ENCODE measurements at regions not wholly inside any gene's neighbourhood (a gene's known extent, or its start where the extent isn't known, plus 50 kb on each side); places are given as distances from the start of the nearest gene placed in this dataset.

DNA sequence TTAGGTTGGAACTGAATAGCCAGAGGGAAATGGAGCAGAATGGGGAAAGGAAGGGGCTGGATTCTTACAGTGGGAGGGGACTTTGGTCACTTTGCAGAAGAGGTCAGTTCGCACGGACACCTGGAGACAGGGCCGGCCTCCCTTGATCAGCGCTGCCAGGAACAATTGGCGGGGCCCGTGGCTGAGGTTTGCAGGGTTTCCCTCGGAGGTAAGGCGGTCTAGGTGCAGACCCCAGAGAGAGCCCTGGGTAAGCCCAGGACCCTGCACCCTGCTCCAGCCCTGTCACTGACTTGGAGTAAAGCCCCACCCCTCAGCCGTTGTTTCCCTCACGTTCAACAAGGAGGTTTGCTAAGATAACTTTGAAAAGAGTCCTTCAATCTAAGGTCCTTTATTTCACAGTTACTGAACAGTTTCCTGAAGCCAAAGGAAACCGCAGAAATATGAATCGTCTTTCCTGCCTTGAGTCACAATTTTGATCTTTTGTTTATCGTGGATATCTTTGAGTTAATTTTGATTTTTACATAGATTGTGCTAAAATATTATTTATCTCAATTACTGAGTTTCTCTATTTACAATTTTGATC, 231.4 kb upstream of the RTL1 start:
- TF ChIP-seq, protein P1, sequence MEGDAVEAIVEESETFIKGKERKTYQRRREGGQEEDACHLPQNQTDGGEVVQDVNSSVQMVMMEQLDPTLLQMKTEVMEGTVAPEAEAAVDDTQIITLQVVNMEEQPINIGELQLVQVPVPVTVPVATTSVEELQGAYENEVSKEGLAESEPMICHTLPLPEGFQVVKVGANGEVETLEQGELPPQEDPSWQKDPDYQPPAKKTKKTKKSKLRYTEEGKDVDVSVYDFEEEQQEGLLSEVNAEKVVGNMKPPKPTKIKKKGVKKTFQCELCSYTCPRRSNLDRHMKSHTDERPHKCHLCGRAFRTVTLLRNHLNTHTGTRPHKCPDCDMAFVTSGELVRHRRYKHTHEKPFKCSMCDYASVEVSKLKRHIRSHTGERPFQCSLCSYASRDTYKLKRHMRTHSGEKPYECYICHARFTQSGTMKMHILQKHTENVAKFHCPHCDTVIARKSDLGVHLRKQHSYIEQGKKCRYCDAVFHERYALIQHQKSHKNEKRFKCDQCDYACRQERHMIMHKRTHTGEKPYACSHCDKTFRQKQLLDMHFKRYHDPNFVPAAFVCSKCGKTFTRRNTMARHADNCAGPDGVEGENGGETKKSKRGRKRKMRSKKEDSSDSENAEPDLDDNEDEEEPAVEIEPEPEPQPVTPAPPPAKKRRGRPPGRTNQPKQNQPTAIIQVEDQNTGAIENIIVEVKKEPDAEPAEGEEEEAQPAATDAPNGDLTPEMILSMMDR (IDR thresholded peaks at IDR 0.05) = no peak
- TF ChIP-seq POLR2A (IDR thresholded peaks at IDR 0.05) (no peak), POLR2AphosphoS5 (IDR thresholded peaks at IDR 0.05) (no peak), EP300 (IDR thresholded peaks at IDR 0.05) (no peak)

Data from suprapubic skin (tissue), 4 donors.